GM12878 (cell line): ENCODE measurements at regions not wholly inside any gene's neighbourhood (a gene's known extent, or its start where the extent isn't known, plus 50 kb on each side); places are given as distances from the start of the nearest gene placed in this dataset.

Experiments
- EP300 ChIP-seq, 2 experiments: fragments of 150-350 bp in 1 of 2; IDR thresholded peaks; 2 replicates each; pipeline ENCODE4 v1.6.1; 2011 to 2012; ENCODE audit warnings: low read depth in 2 of 2, low read length in 2 of 2, borderline replicate concordance in 1 of 2, improper control_type of control experiment in 1 of 2, inconsistent platforms in 1 of 2; ENCODE audit not compliant: control insufficient read depth in 1 of 2
- NR2F1 ChIP-seq: fragments of 450-650 bp; conservative IDR thresholded peaks from 2 replicates; pipeline ENCODE4 v1.6.1; 2017; ENCODE audit warnings: mild to moderate bottlenecking
- PRDM15 ChIP-seq: fragments of 450-650 bp; formaldehyde crosslinking; IDR thresholded peaks from 2 replicates; pipeline ENCODE4 v1.4.0; 2020; ENCODE audit warnings: mild to moderate bottlenecking, moderate library complexity
- SMAD1 ChIP-seq: fragments of 450-650 bp; IDR thresholded peaks from 2 replicates; pipeline ENCODE4 v1.6.1; 2018; ENCODE audit warnings: mild to moderate bottlenecking, low read depth; ENCODE audit not compliant: partially characterized antibody
- TCF7 ChIP-seq: IDR thresholded peaks from 2 replicates; pipeline ENCODE4 v1.6.1; 2014; ENCODE audit warnings: antibody characterized with exemption, borderline replicate concordance
- YBX1 ChIP-seq: fragments of 450-650 bp; IDR thresholded peaks from 2 replicates; pipeline ENCODE4 v1.6.1; 2016; ENCODE audit warnings: antibody characterized with exemption
- ZBTB4 ChIP-seq: fragments of 450-650 bp; formaldehyde crosslinking; IDR thresholded peaks from 2 replicates; pipeline ENCODE4 v1.4.0; 2022; ENCODE audit warnings: mild to moderate bottlenecking, moderate library complexity
- ZNF24 ChIP-seq: fragments of 450-650 bp; IDR thresholded peaks from 2 replicates; pipeline ENCODE4 v1.6.1; 2017; ENCODE audit warnings: antibody characterized with exemption, mild to moderate bottlenecking
- ZNF274 ChIP-seq: IDR thresholded peaks from one replicate; pipeline ENCODE4 v1.8.0; 2011; ENCODE audit not compliant: insufficient read length, insufficient read depth

- TF ChIP-seq ZBTB4 (no peak), NR2F1 (no peak), TCF7 (no peak), EP300 (IDR thresholded peaks at IDR 0.05; ENCODE audit: borderline replicate concordance in 1 of 2, control insufficient read depth in 1 of 2, low read depth in 2 of 2, low read length in 2 of 2) (no peak), SMAD1 (no peak), ZNF24 (no peak), ZNF274 (no peak), YBX1 (no peak), PRDM15 (CRISPR knock-in tag) (no peak)
These were observed 165.9 kb upstream of the OTX2 start (continued) for GRCh38 chr14:56976211-56976610.
